ENCODE measurements at regions not wholly inside any gene's neighbourhood (a gene's known extent, or its start where the extent isn't known, plus 50 kb on each side); places are given as distances from the start of the nearest gene placed in this dataset.

GRCh38 chr1:208584167-208584755, 340.1 kb upstream of the PLXNA2 start:
- no peak for DNase-seq (ENCODE audit: low read depth in 2 of 2)

- DNase-seq (ENCODE audit: low read depth in 2 of 2), result no peak
Measured at GRCh38 chr1:208587110-208587509, 342.9 kb upstream of the PLXNA2 start.

GRCh38 chr1:208593306-208594006, 349.3 kb upstream of the PLXNA2 start:
- no peak for DNase-seq (ENCODE audit: low read depth in 2 of 2)

DNA sequence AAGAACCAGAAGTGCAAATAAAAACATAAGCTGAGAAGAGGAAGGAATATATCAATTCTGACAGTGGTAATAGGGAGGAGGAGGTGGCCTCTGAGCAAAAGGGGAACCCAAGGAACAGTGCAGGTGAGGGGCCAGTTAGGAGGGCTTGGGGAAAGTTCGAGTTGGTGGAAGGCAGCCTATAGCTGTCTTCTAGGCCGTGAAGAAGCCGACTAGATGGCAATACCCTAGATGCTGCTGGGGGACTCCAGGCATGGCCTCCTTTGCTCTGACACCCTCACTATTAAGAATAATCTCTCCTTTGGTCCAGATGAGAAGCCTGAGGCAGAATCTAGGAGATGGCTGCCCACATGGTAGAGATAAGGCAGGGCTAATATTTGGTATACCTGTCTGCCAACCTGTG, 351.1 kb upstream of the PLXNA2 start:
- no peak for DNase-seq (ENCODE audit: low read depth in 2 of 2)

GRCh38 chr1:208595745-208596144, 351.6 kb upstream of the PLXNA2 start:
- DNase-seq (ENCODE audit: low read depth in 2 of 2), result no peak

- no peak for DNase-seq (ENCODE audit: low read depth in 2 of 2)
Measured at GRCh38 chr1:208597571-208597970, 353.4 kb upstream of the PLXNA2 start.

DNA sequence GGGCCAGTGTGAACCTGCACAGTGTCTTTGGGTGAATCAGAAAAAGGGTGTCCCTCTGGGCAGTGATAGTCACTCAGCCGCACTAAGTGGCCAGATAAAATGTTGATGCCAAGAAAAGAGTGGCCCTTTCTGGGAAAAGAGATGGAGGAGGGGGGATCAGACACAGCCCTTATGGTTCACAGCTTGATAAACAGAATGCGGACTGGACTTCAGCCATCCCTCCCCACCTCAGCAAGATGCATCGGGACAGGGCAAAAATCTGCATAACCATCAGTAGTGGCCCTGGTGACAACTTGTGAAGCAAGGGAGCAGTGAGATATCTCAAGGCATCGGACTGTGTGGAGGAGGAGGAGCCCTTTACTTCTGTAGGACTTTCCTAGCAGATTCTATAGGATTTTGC, 353.8 kb upstream of the PLXNA2 start:
- no peak for DNase-seq (ENCODE audit: low read depth in 2 of 2)

- DNase-seq (ENCODE audit: low read depth in 2 of 2), result no peak
Measured at GRCh38 chr1:208599063-208599462, 354.9 kb upstream of the PLXNA2 start.

DNA sequence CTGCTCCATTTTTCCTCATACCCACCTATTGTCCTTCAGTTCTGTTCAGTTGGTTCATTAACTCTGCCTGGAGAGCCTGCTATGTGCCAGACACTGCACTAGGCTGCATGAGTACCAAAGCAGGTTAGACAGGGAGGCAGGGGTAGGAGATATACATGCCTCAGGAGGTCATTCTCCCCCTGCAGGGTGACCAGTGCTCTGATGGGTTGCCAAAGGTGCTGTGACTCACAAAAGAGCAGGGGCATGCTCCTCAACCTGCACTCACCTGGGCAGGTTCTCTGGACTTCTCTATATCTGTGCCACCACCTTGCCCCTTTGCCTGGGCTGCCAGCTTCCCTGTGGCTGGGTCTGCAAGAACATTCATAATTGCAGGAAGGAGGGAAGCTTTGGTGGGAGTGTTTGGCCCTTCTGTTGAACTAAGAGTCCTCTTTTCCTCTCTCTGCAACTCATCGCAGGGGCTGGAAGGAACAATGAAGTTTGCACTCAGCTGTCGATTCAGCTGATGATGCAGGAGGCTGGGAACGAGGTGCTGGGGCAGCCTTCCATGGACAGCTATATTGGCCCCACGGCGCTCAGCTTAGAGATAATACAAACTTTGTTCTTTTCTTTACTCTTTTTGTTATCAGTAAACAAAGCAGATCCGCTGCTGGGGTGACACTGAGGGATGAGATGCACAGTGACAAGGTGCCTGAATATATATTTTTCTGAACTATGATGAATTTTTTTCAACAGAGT, 356.4 kb upstream of the PLXNA2 start:
- DNase-seq (ENCODE audit: low read depth in 2 of 2), result no peak

- DNase-seq (ENCODE audit: low read depth in 2 of 2), result no peak
Measured at GRCh38 chr1:208601561-208601960, 357.4 kb upstream of the PLXNA2 start.

- DNase-seq (ENCODE audit: low read depth in 2 of 2), result no peak
Measured at GRCh38 chr1:208603721-208604120, 359.5 kb upstream of the PLXNA2 start.

GRCh38 chr1:208604295-208604694, 360.1 kb upstream of the PLXNA2 start:
- DNase-seq (ENCODE audit: low read depth in 2 of 2), result no peak

- no peak for DNase-seq (ENCODE audit: low read depth in 2 of 2)
Measured at GRCh38 chr1:208606959-208607358, 362.8 kb upstream of the PLXNA2 start.

GRCh38 chr1:208607616-208608015, 363.4 kb upstream of the PLXNA2 start:
- DNase-seq (ENCODE audit: low read depth in 2 of 2), result no peak

DNA sequence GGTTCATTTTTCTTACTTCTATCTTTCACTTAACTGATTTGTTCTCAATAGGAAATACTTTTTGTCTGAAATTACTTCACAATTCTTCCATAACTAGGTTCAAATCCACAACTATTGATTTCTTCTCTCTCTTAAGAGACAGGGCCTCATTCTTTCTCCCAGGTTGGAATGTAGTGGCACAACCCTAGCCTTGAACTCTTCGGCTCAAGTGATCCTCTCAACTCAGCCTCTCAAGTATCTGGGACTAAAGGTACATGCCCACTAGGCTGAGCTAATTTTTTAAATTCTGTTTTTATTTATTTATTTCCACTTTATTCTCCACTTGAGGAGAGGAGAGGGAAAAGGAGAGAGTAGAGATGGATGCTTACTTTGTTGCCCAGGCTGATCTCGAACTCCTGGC, 370.4 kb upstream of the PLXNA2 start:
- DNase-seq (ENCODE audit: low read depth in 2 of 2), result no peak

DNA sequence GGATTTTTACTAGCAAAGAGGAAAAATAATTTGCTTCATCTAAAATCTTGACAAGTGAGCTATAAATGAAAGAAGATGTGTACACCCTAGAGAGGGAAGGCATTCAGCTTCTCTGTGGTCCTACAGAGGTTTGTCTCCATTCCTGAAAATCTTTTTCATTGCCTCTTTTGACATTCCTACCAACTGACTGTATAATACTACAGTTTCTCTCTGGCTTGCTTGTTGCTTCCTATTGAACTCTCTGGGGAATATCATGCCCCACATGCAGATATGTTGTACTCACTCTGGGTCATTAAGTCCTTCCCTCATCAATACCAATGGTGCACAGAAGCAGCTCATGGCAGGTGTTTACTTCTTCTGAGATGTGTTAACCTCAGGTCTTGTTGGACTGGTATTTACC, 371.2 kb upstream of the PLXNA2 start:
- no peak for DNase-seq (ENCODE audit: low read depth in 2 of 2)

- no peak for DNase-seq (ENCODE audit: low read depth in 2 of 2)
Measured at GRCh38 chr1:208616776-208617175, 372.6 kb upstream of the PLXNA2 start.

DNA sequence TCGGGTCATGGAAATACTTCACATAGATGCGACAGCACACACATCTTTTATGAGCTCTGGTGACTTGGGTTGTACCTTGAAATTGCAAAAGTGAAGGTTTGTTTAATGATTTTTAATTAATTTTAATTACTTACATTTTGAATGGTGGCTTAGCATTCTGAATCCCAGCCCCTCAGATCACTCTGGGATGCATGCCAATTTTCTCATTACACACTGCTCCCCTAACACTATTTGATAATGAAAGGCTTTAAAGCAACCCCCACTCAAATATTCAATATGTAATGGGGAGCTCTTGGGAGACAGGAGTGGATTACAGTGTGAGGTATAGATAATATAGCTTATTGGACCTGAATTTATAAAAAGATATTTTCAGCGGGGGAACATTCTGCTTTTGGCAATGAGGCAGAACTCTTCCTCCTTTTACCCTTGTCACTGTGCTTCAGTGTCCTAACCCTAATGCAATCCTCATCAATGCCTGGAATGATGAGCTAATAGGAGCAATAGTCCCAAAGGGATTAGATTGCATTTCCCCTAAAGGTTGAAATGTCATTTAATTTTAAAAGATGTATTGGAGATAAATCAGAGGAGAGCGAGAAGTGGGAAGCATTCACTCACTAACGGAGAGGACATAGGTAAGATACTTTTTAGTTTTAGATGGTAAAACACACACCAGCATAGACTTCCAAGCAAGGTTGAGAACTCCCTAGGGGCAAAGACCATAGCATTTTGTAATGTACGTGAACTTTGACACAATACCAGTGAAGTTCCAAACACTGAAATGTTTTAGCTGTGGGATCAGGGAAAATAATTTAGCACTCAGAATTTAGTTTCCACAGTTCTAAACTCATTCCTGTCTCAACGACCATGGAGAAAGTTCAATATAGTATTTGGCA, 384.1 kb upstream of the PLXNA2 start:
- no peak for DNase-seq (ENCODE audit: low read depth in 2 of 2)

DNA sequence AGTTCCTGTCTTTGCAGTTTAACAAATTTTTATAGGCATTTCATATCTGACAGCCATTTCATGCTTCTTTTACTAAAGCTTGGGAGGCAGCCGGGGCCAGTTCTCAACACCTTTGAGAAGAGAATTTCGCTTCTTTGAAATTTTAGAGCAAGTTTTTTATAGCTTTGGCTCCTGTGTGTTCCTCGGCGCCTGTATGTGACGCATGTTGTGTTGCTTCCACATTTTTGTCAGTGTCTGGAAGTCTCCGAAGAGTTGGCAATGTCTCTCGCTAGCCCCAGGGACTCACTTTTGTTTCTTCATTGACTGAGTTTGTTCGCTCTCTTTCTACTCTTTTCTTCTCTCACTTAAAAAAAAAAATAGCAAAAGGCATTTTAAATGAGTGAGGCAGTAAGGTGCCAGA, 386.9 kb upstream of the PLXNA2 start:
- DNase-seq (ENCODE audit: low read depth in 2 of 2), result no peak

DNA sequence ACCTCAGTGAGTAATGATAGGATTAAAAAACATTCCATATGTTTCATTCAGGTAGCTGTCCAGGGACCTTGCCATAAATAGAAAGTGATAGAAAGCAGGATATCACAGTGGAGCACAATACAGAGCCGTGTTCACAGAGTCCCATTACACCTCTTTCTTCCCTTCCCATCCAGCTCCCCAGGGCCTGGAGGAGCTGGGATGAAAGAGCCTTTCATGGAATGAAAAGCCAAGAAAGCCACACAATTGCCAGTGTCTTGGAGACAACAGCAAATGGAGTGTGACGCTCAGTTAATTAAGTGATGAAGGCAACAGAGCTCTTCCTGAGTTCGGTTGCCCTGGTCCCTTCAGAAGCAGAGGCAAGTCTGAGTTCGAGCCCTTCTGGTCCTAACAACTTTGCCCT, 387.3 kb upstream of the PLXNA2 start:
- DNase-seq (ENCODE audit: low read depth in 2 of 2), result no peak

- no peak for DNase-seq (ENCODE audit: low read depth in 2 of 2)
Measured at GRCh38 chr1:208634346-208635140, 390.4 kb upstream of the PLXNA2 start.
